Endothelial cell of umbilical vein (primary cell): ENCODE measurements at regions not wholly inside any gene's neighbourhood (a gene's known extent, or its start where the extent isn't known, plus 50 kb on each side); places are given as distances from the start of the nearest gene placed in this dataset.

Source experiments
- BruUV-seq: library from RNA; stranded (reverse); fragments of 400-500 nt; replicated peaks from 2 replicates; lab custom pipeline; 2021; lab: Mats Ljungman, UMichigan
- CTCF ChIA-PET: fragments of 300-600, 350-600 bp; sonication (Branson Sonifier 250); formaldehyde crosslinking; loops from one replicate; lab custom pipeline; 2021; ENCODE audit warnings: antibody characterized with exemption, inconsistent platforms; lab: Charles Lee
- POLR2A ChIA-PET: fragments of 300-600, 350-600 bp; sonication (Branson Sonifier 250); formaldehyde crosslinking; loops from one replicate; lab custom pipeline; 2021; ENCODE audit warnings: antibody characterized with exemption, inconsistent platforms; lab: Charles Lee
- DNase-seq: peaks from one replicate; pipeline ENCODE4 v3.0.0-alpha.2; 2011; ENCODE audit warnings: low read depth, low spot score
- FAIRE-seq: peaks from 2 replicates; lab custom pipeline; 2011; peaks lifted over from hg19 to GRCh38; lab: Jason Lieb, UNC
- H2AFZ ChIP-seq: 2 replicates; pipeline ENCODE4 v1.6.0; 2012; ENCODE audit warnings: low read depth, low read length, control low read depth, inconsistent platforms
- H3K27ac ChIP-seq: 2 replicates; pipeline ENCODE4 v1.5.1; 2011; ENCODE audit warnings: low read depth, mild to moderate bottlenecking, control low read depth, low read length, moderate library complexity; ENCODE audit not compliant: insufficient read depth
- H3K27me3 ChIP-seq, 2 experiments: 2 replicates each; pipeline versions ENCODE4 v1.6.0 to v1.6.1; 2011; ENCODE audit warnings: low read length in 2 of 2, mixed read lengths in 1 of 2; ENCODE audit not compliant: control insufficient read depth in 2 of 2, insufficient read depth in 2 of 2
- H3K36me3 ChIP-seq, 2 experiments: 2 replicates in 1 of 2; 3 replicates in 1 of 2; pipeline ENCODE4 v1.5.1; 2011; ENCODE audit warnings: low read length in 2 of 2, mild to moderate bottlenecking in 1 of 2, moderate library complexity in 1 of 2; ENCODE audit not compliant: control insufficient read depth in 2 of 2, insufficient read depth in 2 of 2; ENCODE audit errors: extremely low read depth in 1 of 2
- H3K4me1 ChIP-seq: 3 replicates; pipeline ENCODE4 v1.5.1; 2011; ENCODE audit warnings: mild to moderate bottlenecking, low read length; ENCODE audit not compliant: control insufficient read depth, insufficient read depth; ENCODE audit errors: extremely low read depth
- H3K4me2 ChIP-seq: 2 replicates; pipeline ENCODE4 v1.6.1; 2011; ENCODE audit warnings: low read length, control low read depth, mixed read lengths; ENCODE audit not compliant: insufficient read depth
- H3K4me3 ChIP-seq, 3 experiments: fragments of 200-600 bp in 1 of 3; sonication (generic), shearing (Covaris generic) in 1 of 3; replicated peaks in 1 of 3; 2 replicates each; pipeline ENCODE4 v1.5.1; 2011 to 2016; ENCODE audit warnings: control low read depth in 3 of 3, low read length in 3 of 3, mild to moderate bottlenecking in 2 of 3, inconsistent platforms in 1 of 3, low read depth in 1 of 3, moderate library complexity in 1 of 3; ENCODE audit not compliant: insufficient read depth in 1 of 3
- H3K79me2 ChIP-seq: 2 replicates; pipeline ENCODE4 v1.6.0; 2012; ENCODE audit warnings: low read length, inconsistent platforms; ENCODE audit not compliant: control insufficient read depth, insufficient read depth
- H3K9ac ChIP-seq: replicated peaks from 2 replicates; pipeline ENCODE3; 2011; ENCODE audit warnings: low read length, control low read depth; ENCODE audit not compliant: insufficient read depth; ENCODE audit errors: extremely low read depth
- H3K9me1 ChIP-seq: replicated peaks from 3 replicates; pipeline ENCODE4 v1.6.0; 2011; ENCODE audit warnings: mild to moderate bottlenecking, low read length; ENCODE audit not compliant: control insufficient read depth, insufficient read depth; ENCODE audit errors: extremely low read depth
- H3K9me3 ChIP-seq: replicated peaks from 2 replicates; pipeline ENCODE4 v1.5.1; 2012; ENCODE audit warnings: low read length, inconsistent platforms; ENCODE audit not compliant: control insufficient read depth, insufficient read depth
- H4K20me1 ChIP-seq: replicated peaks from 2 replicates; pipeline ENCODE3; 2011; ENCODE audit warnings: mild to moderate bottlenecking, low read length; ENCODE audit not compliant: control insufficient read depth, insufficient read depth; ENCODE audit errors: extremely low read depth
- CTCF ChIP-seq, 2 donors: IDR thresholded peaks; 1 replicate in 1 of 2; 2 replicates in 1 of 2; pipeline ENCODE4 v1.5.1; 2011; ENCODE audit warnings: low read length in 2 of 2, mild to moderate bottlenecking in 2 of 2, moderate library complexity in 2 of 2, control low read depth in 1 of 2, inconsistent platforms in 1 of 2, low read depth in 1 of 2; ENCODE audit not compliant: insufficient read depth in 1 of 2; ENCODE audit errors: extremely low read depth in 1 of 2
- EZH2 ChIP-seq: IDR thresholded peaks from 2 replicates; pipeline ENCODE4 v1.6.1; 2012; ENCODE audit warnings: borderline replicate concordance, low read depth, mild to moderate bottlenecking, moderate library complexity, low read length, inconsistent platforms; ENCODE audit not compliant: severe bottlenecking
- FOS ChIP-seq: IDR thresholded peaks from 2 replicates; pipeline ENCODE4 v1.6.1; 2011; ENCODE audit warnings: mild to moderate bottlenecking, low read length, moderate library complexity, borderline replicate concordance; ENCODE audit not compliant: insufficient read depth
- GATA2 ChIP-seq: IDR thresholded peaks from 2 replicates; pipeline ENCODE4 v1.7.0; 2011; ENCODE audit warnings: low read depth, mild to moderate bottlenecking, moderate library complexity, mixed read lengths, low read length; ENCODE audit not compliant: insufficient read length, insufficient read depth
- JUN ChIP-seq: IDR thresholded peaks from 2 replicates; pipeline ENCODE4 v1.6.1; 2011; ENCODE audit warnings: borderline replicate concordance, low read depth; ENCODE audit not compliant: insufficient read length, insufficient read depth
- MAX ChIP-seq: IDR thresholded peaks from 2 replicates; pipeline ENCODE4 v1.6.1; 2011; ENCODE audit not compliant: insufficient read depth, insufficient read length
- MYC ChIP-seq: IDR thresholded peaks from one replicate; pipeline ENCODE4 v1.6.1; 2011; ENCODE audit warnings: mild to moderate bottlenecking, low read depth, low read length
- POLR2A ChIP-seq: IDR thresholded peaks from 2 replicates; pipeline ENCODE4 v1.6.1; 2012; ENCODE audit warnings: low read depth, mild to moderate bottlenecking, control low read depth, low read length
- dilution Hi-C: fragments of 300-500 bp; cut with MboI; formaldehyde crosslinking; loops from one replicate; pipeline ENCODE4 v1.15.0; 2019; ENCODE audit warnings: low sequenced_read_pairs; ENCODE audit not compliant: extremely low pct_ligation_motif_present
- intact Hi-C: fragments of 100-400 bp; cut with micrococcal nuclease; formaldehyde crosslinking; loops from one replicate; pipeline ENCODE4 v1.10.0; 2022

- POLR2A ChIA-PET: no interaction called here
- dilution Hi-C loops: no loop called here
These were observed 240.2 kb downstream of the LMO4 start for GRCh38 chr1:87568911-87569310.

More at GRCh38 chr1:87568911-87569310, 240.2 kb downstream of the LMO4 start:
- Histone ChIP-seq H3K79me2 (no peaks in the 10 kb centered on the region), H4K20me1 (no peaks in the 10 kb centered on the region), H2AFZ (no peak overlapping the region), H3K9me1 (no peaks in the 10 kb centered on the region), H3K36me3 (no peaks in the 10 kb centered on the region), H3K9ac (no peak overlapping the region), H3K9me3 (no peaks in the 10 kb centered on the region), H3K27ac (no peak overlapping the region), H3K4me1 (no peaks in the 10 kb centered on the region), H3K4me2 (no peak overlapping the region), H3K27me3 (no peaks in the 10 kb centered on the region), H3K4me3 (no peak overlapping the region)
- BruUV-seq: no TSS peak
- FAIRE-seq: no peak
- DNase-seq: no peak
- intact Hi-C loops: no loop called here
- TF ChIP-seq MAX (no peak), CTCF (IDR thresholded peaks at IDR 0.05; ENCODE audit: extremely low read depth in 1 of 2, insufficient read depth in 1 of 2, low read depth in 1 of 2, low read length in 2 of 2) (no peak), GATA2 (no peak), MYC (no peak), POLR2A (no peak), JUN (no peak), FOS (no peak), EZH2 (no peak)
- CTCF ChIA-PET: no interaction called here
